ENCODE measurements at regions not wholly inside any gene's neighbourhood (a gene's known extent, or its start where the extent isn't known, plus 50 kb on each side); places are given as distances from the start of the nearest gene placed in this dataset.

- TF ChIP-seq CTCF (IDR thresholded peaks at IDR 0.05) (no peak), POLR2A (IDR thresholded peaks at IDR 0.05) (no peak), EP300 (IDR thresholded peaks at IDR 0.05) (no peak)
Observed at GRCh38 chrX:99654188-99654587, 755.9 kb downstream of the PCDH19 start.
